ENCODE measurements at regions not wholly inside any gene's neighbourhood (a gene's known extent, or its start where the extent isn't known, plus 50 kb on each side); places are given as distances from the start of the nearest gene placed in this dataset.

- no peak for TF ChIP-seq CTCF (IDR thresholded peaks at IDR 0.05; ENCODE audit: insufficient read depth, low read depth, low read length)
- no peak for DNase-seq (ENCODE audit: low read depth)
- no peak overlapping the region for H3K4me3 ChIP-seq (ENCODE audit: low read depth, low read length)
Observed at GRCh38 chr4:138085736-138086305, 156.3 kb downstream of the SLC7A11 start.

GRCh38 chr4:138078751-138079520 is 163.2 kb downstream of the SLC7A11 start:
- no peak for DNase-seq (ENCODE audit: low read depth)
- no peak for TF ChIP-seq CTCF (IDR thresholded peaks at IDR 0.05; ENCODE audit: insufficient read depth, low read depth, low read length)
- no peak overlapping the region for H3K4me3 ChIP-seq (ENCODE audit: low read depth, low read length)

- no peak for TF ChIP-seq CTCF (IDR thresholded peaks at IDR 0.05; ENCODE audit: insufficient read depth, low read depth, low read length)
- no peak overlapping the region for H3K4me3 ChIP-seq (ENCODE audit: low read depth, low read length)
- peak; percentile 29 for DNase-seq (ENCODE audit: low read depth)
Observed at GRCh38 chr4:138078253-138078652, 163.9 kb downstream of the SLC7A11 start.

GRCh38 chr4:138076561-138076960 is 165.6 kb downstream of the SLC7A11 start:
- no peak for TF ChIP-seq CTCF (IDR thresholded peaks at IDR 0.05; ENCODE audit: insufficient read depth, low read depth, low read length)

GRCh38 chr4:138070816-138071215 is 171.3 kb downstream of the SLC7A11 start:
- TF ChIP-seq CTCF (IDR thresholded peaks at IDR 0.05; ENCODE audit: insufficient read depth, low read depth, low read length), result no peak
- H3K4me3 ChIP-seq (ENCODE audit: low read depth, low read length), result no peak overlapping the region
- no peak for DNase-seq (ENCODE audit: low read depth)

More at GRCh38 chr4:138076561-138076960, 165.6 kb downstream of the SLC7A11 start:
- H3K4me3 ChIP-seq (ENCODE audit: low read depth, low read length), result no peak overlapping the region
- no peak for DNase-seq (ENCODE audit: low read depth)

GRCh38 chr4:138063581-138063980 is 178.6 kb downstream of the SLC7A11 start:
- DNase-seq (ENCODE audit: low read depth), result no peak
- H3K4me3 ChIP-seq (ENCODE audit: low read depth, low read length), result no peak overlapping the region
- TF ChIP-seq CTCF (IDR thresholded peaks at IDR 0.05; ENCODE audit: insufficient read depth, low read depth, low read length), result no peak

All from fibroblast of villous mesenchyme (primary cell).